ENCODE measurements at regions not wholly inside any gene's neighbourhood (a gene's known extent, or its start where the extent isn't known, plus 50 kb on each side); places are given as distances from the start of the nearest gene placed in this dataset.

- TF ChIP-seq CTCF (IDR thresholded peaks at IDR 0.05) = no peak
- no peak for TF ChIP-seq POLR2A (IDR thresholded peaks at IDR 0.05)
- TF ChIP-seq POLR2AphosphoS5 (IDR thresholded peaks at IDR 0.05; ENCODE audit: insufficient read depth in 1 of 2, low read depth in 1 of 2) = no peak
Observed at GRCh38 chr17:77892469-77893143, 65.9 kb upstream of the TNRC6C start.

Measured in vagina (tissue), 2 donors.